ENCODE measurements at regions not wholly inside any gene's neighbourhood (a gene's known extent, or its start where the extent isn't known, plus 50 kb on each side); places are given as distances from the start of the nearest gene placed in this dataset.
"Not testable (repeated sequence)": the region's sequence is repeated elsewhere in the genome, so short reads cannot be mapped to it uniquely, and the experiment has no call there.

GRCh38 chr6:100212131-100212530 is 218.1 kb upstream of the MCHR2 start:
- DNase-seq (ENCODE audit: low spot score): no peak
- H3K27me3 ChIP-seq (replicated peaks; ENCODE audit: insufficient read depth): no peaks in the 10 kb centered on the region
- H3K36me3 ChIP-seq: no peaks in the 10 kb centered on the region
- no peaks in the 10 kb centered on the region for H3K9me3 ChIP-seq
- TF ChIP-seq POLR2A (IDR thresholded peaks at IDR 0.05): no peak
- H3K4me3 ChIP-seq: no peak overlapping the region
- intact Hi-C loops (cut with DNase I): no loop called here
- H3K4me1 ChIP-seq (replicated peaks): no peaks in the 10 kb centered on the region
- H3K27ac ChIP-seq: no peak overlapping the region

GRCh38 chr6:100210137-100211117 is 216.4 kb upstream of the MCHR2 start:
- no peak overlapping the region for H3K4me3 ChIP-seq
- 66% methylated on average over 9 of the region's 9 CpGs for WGBS
- H3K36me3 ChIP-seq: no peaks in the 10 kb centered on the region
- H3K4me1 ChIP-seq (replicated peaks): no peaks in the 10 kb centered on the region
- no peak overlapping the region for H3K27ac ChIP-seq
- no peaks in the 10 kb centered on the region for H3K27me3 ChIP-seq (replicated peaks; ENCODE audit: insufficient read depth)
- TF ChIP-seq POLR2A (IDR thresholded peaks at IDR 0.05): no peak
- DNase-seq (ENCODE audit: low spot score): no peak
- intact Hi-C loops (cut with DNase I): no loop called here
- H3K9me3 ChIP-seq: no peaks in the 10 kb centered on the region

- TF ChIP-seq CTCF (IDR thresholded peaks at IDR 0.05): no peak
- no peak for TF ChIP-seq POLR2A (IDR thresholded peaks at IDR 0.05)
- no peak for TF ChIP-seq POLR2AphosphoS5 (IDR thresholded peaks at IDR 0.05)
- WGBS: 76% methylated on average over 2 of the region's 2 CpGs
- H3K4me1 ChIP-seq (replicated peaks): no peaks in the 10 kb centered on the region
- no peak overlapping the region for H3K27ac ChIP-seq
- no peaks in the 10 kb centered on the region for H3K9me3 ChIP-seq
- no peaks in the 10 kb centered on the region for H3K36me3 ChIP-seq
- no peak for DNase-seq (ENCODE audit: low spot score)
- intact Hi-C loops (cut with DNase I): no loop called here
- no peaks in the 10 kb centered on the region for H3K27me3 ChIP-seq (replicated peaks; ENCODE audit: insufficient read depth)
- no peak overlapping the region for H3K4me3 ChIP-seq
Measured at GRCh38 chr6:100209323-100210136, 215.5 kb upstream of the MCHR2 start.

GRCh38 chr6:100203400-100203799 is 209.4 kb upstream of the MCHR2 start:
- 73% methylated on average over 3 of the region's 3 CpGs for WGBS
- intact Hi-C loops (cut with DNase I): no loop called here
- no peaks in the 10 kb centered on the region for H3K27me3 ChIP-seq (replicated peaks; ENCODE audit: insufficient read depth)
- no peak for TF ChIP-seq POLR2AphosphoS5 (IDR thresholded peaks at IDR 0.05)
- TF ChIP-seq CTCF (IDR thresholded peaks at IDR 0.05): no peak
- no peak for TF ChIP-seq POLR2A (IDR thresholded peaks at IDR 0.05)
- H3K4me1 ChIP-seq (replicated peaks): no peaks in the 10 kb centered on the region
- H3K36me3 ChIP-seq: no peaks in the 10 kb centered on the region
- H3K4me3 ChIP-seq: no peak overlapping the region
- no peak overlapping the region for H3K27ac ChIP-seq
- no peak for DNase-seq (ENCODE audit: low spot score)
- H3K9me3 ChIP-seq: no peaks in the 10 kb centered on the region

- Histone ChIP-seq H3K36me3 (no peaks in the 10 kb centered on the region), H3K4me3 (no peak overlapping the region), H3K4me1 (replicated peaks) (no peaks in the 10 kb centered on the region), H3K27ac (no peak overlapping the region), H3K9me3 (no peaks in the 10 kb centered on the region), H3K27me3 (replicated peaks; ENCODE audit: insufficient read depth) (no peaks in the 10 kb centered on the region)
- 71% methylated on average over 2 of the region's 2 CpGs for WGBS
- TF ChIP-seq POLR2A (IDR thresholded peaks at IDR 0.05): no peak
- TF ChIP-seq CTCF (IDR thresholded peaks at IDR 0.05): no peak
- no peak for TF ChIP-seq POLR2AphosphoS5 (IDR thresholded peaks at IDR 0.05)
- intact Hi-C loops (cut with DNase I): no loop called here
- DNase-seq (ENCODE audit: low spot score): no peak
Measured at GRCh38 chr6:100202417-100203194, 208.6 kb upstream of the MCHR2 start.

- intact Hi-C loops (cut with DNase I); H3K9me3 ChIP-seq; H3K27me3 ChIP-seq (replicated peaks; ENCODE audit: insufficient read depth); DNase-seq (ENCODE audit: low spot score); H3K4me3 ChIP-seq; H3K27ac ChIP-seq; H3K36me3 ChIP-seq; H3K4me1 ChIP-seq (replicated peaks): not testable (repeated sequence)
- 84% methylated on average over 36 of the region's 37 CpGs for WGBS
Measured at GRCh38 chr6:100196214-100196982, 202.4 kb upstream of the MCHR2 start.

GRCh38 chr6:100195244-100195643 is 201.2 kb upstream of the MCHR2 start:
- H3K27ac ChIP-seq; H3K27me3 ChIP-seq (replicated peaks; ENCODE audit: insufficient read depth); H3K4me3 ChIP-seq; H3K9me3 ChIP-seq; intact Hi-C loops (cut with DNase I); DNase-seq (ENCODE audit: low spot score); H3K36me3 ChIP-seq; H3K4me1 ChIP-seq (replicated peaks): not testable (repeated sequence)
- WGBS: 89% methylated on average over 2 of the region's 2 CpGs

Data from prostate gland (tissue), 2 donors.